Tibial nerve (tissue), 4 donors: ENCODE measurements at regions not wholly inside any gene's neighbourhood (a gene's known extent, or its start where the extent isn't known, plus 50 kb on each side); places are given as distances from the start of the nearest gene placed in this dataset.

ENCODE experiments used
- DNase-seq, 2 donors: peaks; one replicate each; pipeline ENCODE4 v3.0.0-alpha.2; 2019; ENCODE audit warnings: low spot score in 2 of 2
- H3K27ac ChIP-seq, 4 donors: fragments of 200-600 bp; sonication (generic) in 3 of 4; one replicate each; pipeline ENCODE4 v1.5.1; 2017 to 2019; ENCODE audit warnings: mild to moderate bottlenecking in 1 of 4
- H3K27me3 ChIP-seq, 2 donors: fragments of 200-600 bp; sonication (generic) in 1 of 2; one replicate each; pipeline versions ENCODE4 v1.5.1 to v1.6.0; 2017 to 2019
- H3K36me3 ChIP-seq, 3 donors: fragments of 200-600 bp; sonication (generic); one replicate each; pipeline ENCODE4 v1.5.1; 2018 to 2019
- H3K4me1 ChIP-seq, 4 donors: fragments of 200-600 bp; sonication (generic) in 3 of 4; one replicate each; pipeline ENCODE4 v1.5.1; 2017 to 2019
- H3K4me3 ChIP-seq, 4 donors: fragments of 200-600 bp; sonication (generic) in 3 of 4; one replicate each; pipeline ENCODE4 v1.5.1; 2017 to 2019; ENCODE audit warnings: mild to moderate bottlenecking in 1 of 4, moderate library complexity in 1 of 4
- H3K9me3 ChIP-seq, 4 donors: fragments of 200-600 bp; sonication (generic) in 3 of 4; one replicate each; pipeline ENCODE4 v1.5.1; 2017 to 2019
- EP300 ChIP-seq, 2 donors: sonication (generic); formaldehyde crosslinking; IDR thresholded peaks; one replicate each; pipeline ENCODE4 v1.6.1; 2017; ENCODE audit warnings: antibody characterized with exemption in 2 of 2, mild to moderate bottlenecking in 1 of 2
- POLR2A ChIP-seq, 2 donors: fragments of 450-650 bp; IDR thresholded peaks; one replicate each; pipeline ENCODE4 v1.6.1; 2017; ENCODE audit warnings: antibody characterized with exemption in 2 of 2, mild to moderate bottlenecking in 2 of 2, moderate library complexity in 2 of 2
- WGBS, 2 donors: methylation state at CpG; one replicate each; pipeline ENCODE4 v1.1.5; 2018; 5-methylcytosine and 5-hydroxymethylcytosine counted together
- TF ChIP-seq, protein P1 (sequence below), 5 experiments: fragments of 200-600 bp in 3 of 5; fragments of 450-650 bp in 2 of 5; sonication (generic) in 3 of 5; IDR thresholded peaks; one replicate each; pipeline ENCODE4 v1.5.1; 2016 to 2019; ENCODE audit warnings: antibody characterized with exemption in 5 of 5, mild to moderate bottlenecking in 3 of 5, moderate library complexity in 2 of 5

GRCh38 chr3:102529452-102529851 is 94.6 kb downstream of the ZPLD1 start:
- TF ChIP-seq, protein P1, sequence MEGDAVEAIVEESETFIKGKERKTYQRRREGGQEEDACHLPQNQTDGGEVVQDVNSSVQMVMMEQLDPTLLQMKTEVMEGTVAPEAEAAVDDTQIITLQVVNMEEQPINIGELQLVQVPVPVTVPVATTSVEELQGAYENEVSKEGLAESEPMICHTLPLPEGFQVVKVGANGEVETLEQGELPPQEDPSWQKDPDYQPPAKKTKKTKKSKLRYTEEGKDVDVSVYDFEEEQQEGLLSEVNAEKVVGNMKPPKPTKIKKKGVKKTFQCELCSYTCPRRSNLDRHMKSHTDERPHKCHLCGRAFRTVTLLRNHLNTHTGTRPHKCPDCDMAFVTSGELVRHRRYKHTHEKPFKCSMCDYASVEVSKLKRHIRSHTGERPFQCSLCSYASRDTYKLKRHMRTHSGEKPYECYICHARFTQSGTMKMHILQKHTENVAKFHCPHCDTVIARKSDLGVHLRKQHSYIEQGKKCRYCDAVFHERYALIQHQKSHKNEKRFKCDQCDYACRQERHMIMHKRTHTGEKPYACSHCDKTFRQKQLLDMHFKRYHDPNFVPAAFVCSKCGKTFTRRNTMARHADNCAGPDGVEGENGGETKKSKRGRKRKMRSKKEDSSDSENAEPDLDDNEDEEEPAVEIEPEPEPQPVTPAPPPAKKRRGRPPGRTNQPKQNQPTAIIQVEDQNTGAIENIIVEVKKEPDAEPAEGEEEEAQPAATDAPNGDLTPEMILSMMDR (IDR thresholded peaks at IDR 0.05): peak in 1 of 5 experiments; percentile 36
- TF ChIP-seq EP300 (IDR thresholded peaks at IDR 0.05): no peak
- no peak for TF ChIP-seq POLR2A (IDR thresholded peaks at IDR 0.05)
- Histone ChIP-seq H3K4me3 (no peak overlapping the region), H3K36me3 (no peaks in the 10 kb centered on the region), H3K27me3 (no peaks in the 10 kb centered on the region), H3K9me3 (no peaks in the 10 kb centered on the region), H3K4me1 (peaks cover 0 to 7% (median 0%) of the 10 kb centered on the region in 4 donors), H3K27ac (no peak overlapping the region)
- 38 to 50% methylated on average over 3 of the region's 3 CpGs for WGBS, 2 donors
- DNase-seq: peak in 1 of 2 donors; percentile 9

- DNase-seq: no peak
- no peaks in the 10 kb centered on the region for H3K27me3 ChIP-seq
- TF ChIP-seq EP300 (IDR thresholded peaks at IDR 0.05) (no peak), POLR2A (IDR thresholded peaks at IDR 0.05) (no peak)
- TF ChIP-seq, protein P1 (IDR thresholded peaks at IDR 0.05): no peak
- no peak overlapping the region for H3K27ac ChIP-seq
- WGBS, 2 donors: 53 to 59% methylated on average over 4 of the region's 4 CpGs
- peaks cover 0 to 7% (median 0%) of the 10 kb centered on the region in 4 donors for H3K4me1 ChIP-seq
- H3K9me3 ChIP-seq: no peaks in the 10 kb centered on the region
- no peaks in the 10 kb centered on the region for H3K36me3 ChIP-seq
- H3K4me3 ChIP-seq: no peak overlapping the region
These were observed 95.8 kb downstream of the ZPLD1 start for GRCh38 chr3:102530415-102531181.

DNA sequence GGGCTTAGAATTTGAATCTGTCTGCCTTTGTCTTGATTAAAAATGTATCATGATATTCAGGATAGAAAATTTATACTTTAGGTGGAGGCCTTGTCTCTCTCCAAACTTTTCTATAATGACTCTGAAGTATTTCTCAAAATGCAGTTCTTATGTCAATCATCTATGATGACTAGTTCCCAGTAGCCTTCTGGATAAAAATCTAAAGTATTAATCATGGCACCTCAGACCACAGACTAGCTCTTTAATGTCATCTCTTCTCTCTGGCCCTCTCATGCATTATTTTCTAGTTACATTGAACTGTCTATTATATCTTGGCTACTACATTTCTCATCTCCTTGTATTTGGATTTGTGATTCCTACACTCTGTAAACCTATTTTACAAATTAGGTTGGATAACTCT is 96.9 kb downstream of the ZPLD1 start:
- H3K36me3 ChIP-seq: no peaks in the 10 kb centered on the region
- H3K27me3 ChIP-seq: no peaks in the 10 kb centered on the region
- no peak overlapping the region for H3K4me3 ChIP-seq
- H3K9me3 ChIP-seq: no peaks in the 10 kb centered on the region
- TF ChIP-seq, protein P1 (IDR thresholded peaks at IDR 0.05): no peak
- no peak for TF ChIP-seq POLR2A (IDR thresholded peaks at IDR 0.05)
- TF ChIP-seq EP300 (IDR thresholded peaks at IDR 0.05): no peak
- H3K4me1 ChIP-seq: peaks cover 0 to 9% (median 0%) of the 10 kb centered on the region in 4 donors
- H3K27ac ChIP-seq: no peak overlapping the region
- DNase-seq: no peak

GRCh38 chr3:102532901-102533300 is 98.1 kb downstream of the ZPLD1 start:
- TF ChIP-seq POLR2A (IDR thresholded peaks at IDR 0.05): no peak
- no peak for TF ChIP-seq EP300 (IDR thresholded peaks at IDR 0.05)
- Histone ChIP-seq H3K36me3 (no peaks in the 10 kb centered on the region), H3K4me3 (no peak overlapping the region), H3K27me3 (no peaks in the 10 kb centered on the region), H3K9me3 (no peaks in the 10 kb centered on the region), H3K4me1 (peaks cover 0 to 14% (median 0%) of the 10 kb centered on the region in 4 donors), H3K27ac (no peak overlapping the region)
- no peak for DNase-seq
- WGBS, 2 donors: 77 to 84% methylated on average over 3 of the region's 3 CpGs

- H3K4me3 ChIP-seq: no peak overlapping the region
- H3K4me1 ChIP-seq: peaks cover 0 to 14% (median 0%) of the 10 kb centered on the region in 4 donors
- no peaks in the 10 kb centered on the region for H3K27me3 ChIP-seq
- no peak overlapping the region for H3K27ac ChIP-seq
- TF ChIP-seq POLR2A (IDR thresholded peaks at IDR 0.05): no peak
- no peak for TF ChIP-seq EP300 (IDR thresholded peaks at IDR 0.05)
- TF ChIP-seq, protein P1 (IDR thresholded peaks at IDR 0.05): no peak
- WGBS, 2 donors: 75 to 82% methylated on average over 4 of the region's 4 CpGs
- DNase-seq: no peak
- H3K9me3 ChIP-seq: no peaks in the 10 kb centered on the region
- H3K36me3 ChIP-seq: no peaks in the 10 kb centered on the region
These were observed 99.0 kb downstream of the ZPLD1 start for GRCh38 chr3:102533784-102534183.
